Heart right ventricle (tissue), 16 donors: ENCODE measurements at regions not wholly inside any gene's neighbourhood (a gene's known extent, or its start where the extent isn't known, plus 50 kb on each side); places are given as distances from the start of the nearest gene placed in this dataset.
"Not testable (repeated sequence)": the region's sequence is repeated elsewhere in the genome, so short reads cannot be mapped to it uniquely, and the experiment has no call there.

Source experiments
- ATAC-seq, 8 donors: fragments of 200-7000 bp; cut with Tn5 transposase; one replicate each; pipeline ENCODE4 v1.9.1; 2020; ENCODE audit warnings: mild to moderate bottlenecking in 8 of 8, moderate library complexity in 8 of 8, moderate number of reproducible peaks in 1 of 8
- DNase-seq, 2 donors: peaks; one replicate each; pipeline ENCODE4 v3.0.0-alpha.2; 2020
- H3K27ac ChIP-seq, 10 donors: fragments of 200-600 bp; sonication (generic) in 2 of 10; one replicate each; pipeline versions ENCODE4 v1.5.0 to v1.8.0; 2020 to 2022; ENCODE audit warnings: mild to moderate bottlenecking in 3 of 10
- H3K27me3 ChIP-seq, 7 donors: fragments of 200-600 bp; one replicate each; pipeline ENCODE4 v1.8.0; 2021 to 2022; ENCODE audit warnings: mild to moderate bottlenecking in 2 of 7
- H3K36me3 ChIP-seq, 9 donors: fragments of 200-600 bp; sonication (generic) in 1 of 9; one replicate each; pipeline versions ENCODE4 v1.5.0 to v1.8.0; 2020 to 2022; ENCODE audit warnings: mild to moderate bottlenecking in 2 of 9
- H3K4me1 ChIP-seq, 9 donors: fragments of 200-600 bp; sonication (generic) in 1 of 9; one replicate each; pipeline versions ENCODE4 v1.5.0 to v1.8.0; 2020 to 2022; ENCODE audit warnings: mild to moderate bottlenecking in 4 of 9
- H3K4me3 ChIP-seq, 10 donors: fragments of 200-600 bp; sonication (generic) in 2 of 10; one replicate each; pipeline versions ENCODE4 v1.5.0 to v1.8.0; 2020 to 2022; ENCODE audit warnings: mild to moderate bottlenecking in 7 of 10, moderate library complexity in 2 of 10
- H3K9me3 ChIP-seq, 11 donors: fragments of 200-600 bp in 10 of 11; sonication (generic) in 2 of 11; one replicate each; pipeline versions ENCODE4 v1.5.0 to v1.8.0; 2013 to 2022; ENCODE audit warnings: mild to moderate bottlenecking in 2 of 11, control low read depth in 1 of 11, moderate library complexity in 1 of 11
- WGBS, 2 donors: extraction: QIAGEN DNeasy Blood & Tissue Kit; methylation state at CpG; one replicate each; pipeline ENCODE4 v1.1.7; 2013; ENCODE audit warnings: inconsistent platforms in 1 of 2; 5-methylcytosine and 5-hydroxymethylcytosine counted together
- intact Hi-C, 10 donors: fragments of 100-400 bp; cut with DNase I; formaldehyde crosslinking; loops; one replicate each; pipeline versions ENCODE4 v1.11.1 to v1.14.2; 2022
- TF ChIP-seq, protein P1 (sequence below), 9 donors: fragments of 200-600 bp; sonication (generic) in 2 of 9; IDR thresholded peaks; one replicate each; pipeline versions ENCODE4 v1.5.0 to v1.8.0; 2021 to 2022; ENCODE audit warnings: antibody characterized with exemption in 9 of 9, mild to moderate bottlenecking in 5 of 9, moderate library complexity in 1 of 9
- donor health status: Arrhythmogenic right ventricular cardiomyopathy.
- donor health status: ischemic (EF 13 %, LVEDD 7.1; RV severe dilation, severe dysfunction).
- donor health status: healthy with polysubstance abuse.
- donor health status: DM: no; HTN: yes; CAD: no.
- donor health status: DM: no; HTN: no; CAD: no.
- donor health status: ischemic (EF 25% LVEDD 6.9; RV normal size, moderate dysfunction).
- donor health status: ischemic (EF 25% LVEDD 5.7; RV mildly dilated, moderate dysfunction).
- donor health status: healthy.
- donor health status: DM: yes; HTN: yes; CAD: no.
- donor health status: Ischemic cardiomyopathy.
- donor health status: ischemic (EF 35%, LVEDD 5.7; RV mildly dilated, moderate dysfunction).
- donor health status: nonischemic (EF 11% LVEDD 7.7; RV severe dilation, severe dysfunction).
- donor health status: DM: yes; HTN: yes; CAD: no.
- donor health status: PGD.
- donor health status: ischemic (EF 29% LVEDD 5.4; RV normal size, mild dysfunction).
- donor health status: nonischemic (EF 23%, LVEDD 6.1; RV moderate dilation, normal function).

- WGBS, 2 donors = 74 to 83% methylated on average over 3 of the region's 3 CpGs
- H3K36me3 ChIP-seq = no peaks in the 10 kb centered on the region
- no peak overlapping the region for H3K27ac ChIP-seq
- H3K9me3 ChIP-seq = no peaks in the 10 kb centered on the region
- H3K27me3 ChIP-seq = no peaks in the 10 kb centered on the region
- DNase-seq = no peak
- no peak for ATAC-seq
- H3K4me3 ChIP-seq = no peak overlapping the region
- intact Hi-C loops = no loop called here
- no peaks in the 10 kb centered on the region for H3K4me1 ChIP-seq
- TF ChIP-seq, protein P1, sequence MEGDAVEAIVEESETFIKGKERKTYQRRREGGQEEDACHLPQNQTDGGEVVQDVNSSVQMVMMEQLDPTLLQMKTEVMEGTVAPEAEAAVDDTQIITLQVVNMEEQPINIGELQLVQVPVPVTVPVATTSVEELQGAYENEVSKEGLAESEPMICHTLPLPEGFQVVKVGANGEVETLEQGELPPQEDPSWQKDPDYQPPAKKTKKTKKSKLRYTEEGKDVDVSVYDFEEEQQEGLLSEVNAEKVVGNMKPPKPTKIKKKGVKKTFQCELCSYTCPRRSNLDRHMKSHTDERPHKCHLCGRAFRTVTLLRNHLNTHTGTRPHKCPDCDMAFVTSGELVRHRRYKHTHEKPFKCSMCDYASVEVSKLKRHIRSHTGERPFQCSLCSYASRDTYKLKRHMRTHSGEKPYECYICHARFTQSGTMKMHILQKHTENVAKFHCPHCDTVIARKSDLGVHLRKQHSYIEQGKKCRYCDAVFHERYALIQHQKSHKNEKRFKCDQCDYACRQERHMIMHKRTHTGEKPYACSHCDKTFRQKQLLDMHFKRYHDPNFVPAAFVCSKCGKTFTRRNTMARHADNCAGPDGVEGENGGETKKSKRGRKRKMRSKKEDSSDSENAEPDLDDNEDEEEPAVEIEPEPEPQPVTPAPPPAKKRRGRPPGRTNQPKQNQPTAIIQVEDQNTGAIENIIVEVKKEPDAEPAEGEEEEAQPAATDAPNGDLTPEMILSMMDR (IDR thresholded peaks at IDR 0.05) = no peak
Measured at GRCh38 chr4:175326796-175327195, 408.6 kb downstream of the ADAM29 start.

- Histone ChIP-seq H3K27me3 (no peaks in the 10 kb centered on the region), H3K4me1 (no peaks in the 10 kb centered on the region), H3K36me3 (no peaks in the 10 kb centered on the region), H3K4me3 (no peak overlapping the region), H3K27ac (no peak overlapping the region), H3K9me3 (no peaks in the 10 kb centered on the region)
- intact Hi-C loops = no loop called here
- ATAC-seq = no peak
- no peak for DNase-seq
- WGBS, 2 donors = 90 to 96% methylated on average over 2 of the region's 2 CpGs
- TF ChIP-seq, protein P1 (IDR thresholded peaks at IDR 0.05) = no peak
Measured at GRCh38 chr4:175330236-175330635, 412.1 kb downstream of the ADAM29 start.

- 80 to 91% methylated on average over 2 of the region's 2 CpGs for WGBS, 2 donors
- intact Hi-C loops = no loop called here
- ATAC-seq (no peak), DNase-seq (no peak)
- TF ChIP-seq, protein P1 (IDR thresholded peaks at IDR 0.05) = no peak
- H3K4me3 ChIP-seq = no peak overlapping the region
- H3K27me3 ChIP-seq = no peaks in the 10 kb centered on the region
- H3K36me3 ChIP-seq = no peaks in the 10 kb centered on the region
- no peak overlapping the region for H3K27ac ChIP-seq
- H3K9me3 ChIP-seq = no peaks in the 10 kb centered on the region
- H3K4me1 ChIP-seq = no peaks in the 10 kb centered on the region
Measured at GRCh38 chr4:175330652-175331051, 412.5 kb downstream of the ADAM29 start.

DNA sequence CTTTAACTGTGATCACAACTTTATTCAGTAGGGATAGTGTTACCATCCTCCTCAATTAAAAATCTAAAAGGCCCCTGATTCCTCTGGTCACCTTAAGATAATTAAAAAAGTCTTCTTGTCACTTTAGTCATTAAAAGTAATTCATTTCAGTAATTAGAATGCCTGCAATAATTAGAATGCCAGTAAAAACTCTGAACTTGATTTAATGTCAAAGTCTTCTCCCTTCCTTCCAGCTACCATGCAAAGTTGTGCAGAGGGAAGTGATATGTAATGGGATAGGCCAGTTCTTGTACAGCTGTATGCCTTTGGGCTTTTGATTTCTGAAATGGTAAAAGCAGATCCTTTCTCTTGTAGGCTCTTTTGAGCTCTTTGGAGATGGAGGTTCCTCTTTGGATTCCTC lies 417.2 kb downstream of the ADAM29 start:
- DNase-seq = no peak
- no peak for ATAC-seq
- TF ChIP-seq, protein P1 (IDR thresholded peaks at IDR 0.05) = no peak
- Histone ChIP-seq H3K27ac (no peak overlapping the region), H3K27me3 (no peaks in the 10 kb centered on the region), H3K9me3 (no peaks in the 10 kb centered on the region), H3K36me3 (no peaks in the 10 kb centered on the region), H3K4me3 (no peak overlapping the region), H3K4me1 (no peaks in the 10 kb centered on the region)
- intact Hi-C loops = no loop called here

DNA sequence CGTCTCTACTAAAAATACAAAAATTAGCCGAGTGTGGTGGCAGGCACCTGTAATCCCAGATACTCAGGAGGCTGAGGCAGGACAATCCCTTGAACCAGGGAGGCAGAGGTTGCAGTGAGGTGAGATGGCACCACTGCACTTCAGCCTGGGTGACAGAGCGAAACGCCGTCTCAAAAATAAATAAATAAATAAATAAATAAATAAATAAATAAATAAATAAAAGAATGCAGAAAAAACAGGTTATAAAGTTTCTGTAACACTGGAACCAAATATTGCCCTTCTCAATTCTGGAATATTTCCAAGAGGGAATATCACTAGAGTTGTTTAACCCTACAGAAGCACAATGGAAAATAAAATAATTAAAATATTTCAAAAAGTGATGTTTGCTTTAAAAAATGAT lies 418.4 kb downstream of the ADAM29 start:
- WGBS, 2 donors = 93 to 98% methylated on average over 5 of the region's 5 CpGs
- H3K4me1 ChIP-seq, intact Hi-C loops, H3K27me3 ChIP-seq, H3K9me3 ChIP-seq, H3K4me3 ChIP-seq, H3K36me3 ChIP-seq, ATAC-seq, DNase-seq, H3K27ac ChIP-seq: not testable (repeated sequence)
